ENCODE measurements at regions not wholly inside any gene's neighbourhood (a gene's known extent, or its start where the extent isn't known, plus 50 kb on each side); places are given as distances from the start of the nearest gene placed in this dataset.
A peak's percentile ranks its signal among the peaks of the same experiment; 100 is the strongest.
"Not testable (repeated sequence)": the region's sequence is repeated elsewhere in the genome, so short reads cannot be mapped to it uniquely, and the experiment has no call there.

GRCh38 chr7:150046290-150047194 lies 172.8 kb downstream of the ATP6V0E2 start:
- H3K4me3 ChIP-seq (ENCODE audit: low read depth, low read length): not testable (repeated sequence)

- H3K4me3 ChIP-seq (ENCODE audit: low read depth, low read length): not testable (repeated sequence)
These were observed 173.6 kb downstream of the ATP6V0E2 start for GRCh38 chr7:150047329-150047728.

DNA sequence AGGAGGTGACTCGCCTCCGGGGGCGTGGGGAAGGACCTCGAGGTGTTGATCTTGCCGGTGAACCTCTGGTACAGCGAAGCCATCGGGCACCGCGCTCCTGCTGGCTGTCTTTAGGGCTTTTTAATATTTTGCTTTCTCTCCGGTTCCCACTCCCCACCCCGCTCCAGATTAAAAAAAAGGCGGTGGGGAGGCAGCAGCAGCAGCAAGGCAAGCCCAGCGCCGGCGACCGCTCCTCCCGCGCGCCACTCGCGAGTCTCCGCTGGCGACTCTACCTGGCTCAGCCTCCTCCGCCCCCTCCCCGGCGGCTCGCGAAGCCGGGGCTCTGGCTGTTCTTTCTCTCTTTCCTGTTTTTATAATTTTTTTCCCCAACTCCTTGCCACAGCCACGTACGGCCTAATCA lies 174.0 kb downstream of the ATP6V0E2 start:
- H3K4me3 ChIP-seq (ENCODE audit: low read depth, low read length): peak overlapping the region; percentile 41

DNA sequence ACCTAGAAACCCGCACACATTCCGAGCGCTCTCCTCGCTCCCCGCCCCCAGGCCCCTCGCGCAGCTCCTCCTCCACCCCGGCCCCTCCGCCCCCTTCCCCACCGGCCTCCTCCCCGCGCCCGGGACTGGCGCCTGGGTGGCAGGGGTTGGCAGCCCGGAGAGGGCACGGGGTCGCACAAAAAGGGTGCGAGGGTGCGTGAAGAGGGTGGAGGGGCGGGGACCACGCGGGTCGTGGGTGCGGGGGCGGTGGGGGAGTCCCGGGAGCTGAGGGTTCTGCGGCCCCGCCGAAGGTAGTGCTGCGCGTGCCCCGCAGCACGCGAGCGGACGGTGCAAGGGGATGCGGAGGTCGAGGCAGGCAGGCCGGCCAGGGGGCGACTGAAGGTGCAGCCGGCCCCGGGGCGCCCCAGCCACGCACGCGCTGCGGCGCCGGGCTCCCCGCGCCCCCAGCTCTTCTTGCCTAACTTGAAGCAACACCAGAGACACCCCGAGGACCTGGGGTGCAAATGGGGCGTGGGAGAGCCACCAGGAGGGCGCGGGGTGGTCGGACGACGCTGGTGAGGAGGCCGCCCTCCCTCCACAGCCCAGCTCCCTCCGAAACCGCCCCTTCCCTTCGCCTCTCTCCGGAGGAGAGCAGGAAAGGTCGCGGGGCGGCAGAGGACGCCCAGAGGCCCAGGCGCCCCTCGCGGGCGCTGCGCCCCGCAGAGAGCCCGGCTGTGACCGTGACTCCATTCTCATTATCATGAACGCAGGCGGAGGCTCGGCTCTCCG lies 174.7 kb downstream of the ATP6V0E2 start:
- H3K4me3 ChIP-seq (ENCODE audit: low read depth, low read length): peak overlapping the region; percentile 24

DNA sequence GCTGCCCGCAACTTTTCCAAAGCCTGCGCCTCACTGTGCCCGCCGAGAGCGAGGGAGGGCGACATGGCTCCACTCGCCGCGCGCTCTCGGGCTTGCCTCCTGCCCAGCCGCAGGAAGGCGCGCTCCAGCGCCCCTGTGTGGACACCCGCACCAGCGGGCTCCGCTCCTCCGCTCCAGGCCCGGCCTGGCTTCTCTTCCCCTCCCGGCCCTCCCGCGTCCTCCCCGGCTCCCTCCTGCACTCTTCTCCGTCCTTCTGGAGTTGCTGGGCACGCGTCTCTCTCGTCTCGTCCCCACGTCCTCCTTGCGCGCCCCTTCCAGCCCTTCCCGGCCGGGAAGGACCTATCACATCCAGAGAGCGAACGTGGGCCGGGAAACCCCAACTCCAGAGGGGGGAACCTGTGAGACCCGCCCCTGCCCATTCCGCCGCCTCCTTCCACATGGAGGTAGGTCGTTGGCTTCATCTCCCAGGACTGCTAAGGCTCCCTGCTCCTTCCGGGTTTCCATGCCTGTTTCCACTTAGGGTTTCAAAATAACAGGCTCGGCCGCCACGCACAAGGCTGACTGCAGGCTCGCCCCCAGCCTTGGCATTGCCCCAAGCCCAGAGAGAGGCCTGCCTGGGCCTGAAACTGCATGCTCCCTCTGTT lies 175.4 kb downstream of the ATP6V0E2 start:
- H3K4me3 ChIP-seq (ENCODE audit: low read depth, low read length): peak overlapping the region; percentile 24

DNA sequence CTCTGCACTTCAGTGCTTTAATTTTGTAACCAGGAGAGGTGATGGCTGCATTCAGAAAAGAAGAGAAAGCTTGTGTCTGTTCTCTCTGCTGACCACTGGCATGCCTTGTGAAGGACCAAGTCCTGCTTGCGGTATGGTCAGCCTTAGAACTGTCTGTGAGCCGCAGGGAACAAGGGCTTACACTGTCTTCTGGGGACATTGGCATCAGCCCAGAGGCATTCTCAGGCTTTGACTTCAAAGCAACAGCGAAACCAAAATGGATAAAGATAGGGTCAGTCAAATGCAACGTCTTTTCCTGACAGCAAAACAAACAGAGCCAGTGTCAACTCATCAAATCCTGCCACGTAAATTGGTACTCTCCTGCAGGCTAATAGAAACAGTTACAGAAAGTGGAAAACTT lies 179.6 kb downstream of the ATP6V0E2 start:
- not testable (repeated sequence) for H3K4me3 ChIP-seq (ENCODE audit: low read depth, low read length)

GRCh38 chr7:150054242-150054641 lies 180.5 kb downstream of the ATP6V0E2 start:
- not testable (repeated sequence) for H3K4me3 ChIP-seq (ENCODE audit: low read depth, low read length)

GRCh38 chr7:150060259-150061221 lies 186.8 kb downstream of the ATP6V0E2 start:
- H3K4me3 ChIP-seq (ENCODE audit: low read depth, low read length): not testable (repeated sequence)

DNA sequence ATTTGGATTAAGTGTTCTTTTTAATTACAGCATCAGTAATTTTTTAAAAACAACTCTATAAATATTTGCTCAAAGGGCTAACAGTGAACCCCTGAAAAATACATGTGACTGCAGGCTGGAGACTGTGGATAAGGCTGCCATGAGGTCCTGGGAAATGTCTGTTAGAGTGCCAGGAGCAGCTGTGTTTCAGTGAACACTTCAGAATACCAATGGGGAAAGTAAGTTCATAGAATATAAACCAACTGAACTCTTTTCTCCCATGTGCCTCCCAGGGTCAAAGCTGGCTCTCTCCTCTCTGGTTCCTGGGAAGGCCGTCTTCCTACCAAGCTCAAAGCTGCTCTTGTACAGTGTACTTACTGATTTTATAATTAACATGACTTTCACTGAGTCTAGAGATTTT lies 189.4 kb downstream of the ATP6V0E2 start:
- H3K4me3 ChIP-seq (ENCODE audit: low read depth, low read length): not testable (repeated sequence)

GRCh38 chr7:150069555-150070313 lies 196.0 kb downstream of the ATP6V0E2 start:
- H3K4me3 ChIP-seq (ENCODE audit: low read depth, low read length): not testable (repeated sequence)

- H3K4me3 ChIP-seq (ENCODE audit: low read depth, low read length): not testable (repeated sequence)
These were observed 203.8 kb downstream of the ATP6V0E2 start for GRCh38 chr7:150077543-150077942.

DNA sequence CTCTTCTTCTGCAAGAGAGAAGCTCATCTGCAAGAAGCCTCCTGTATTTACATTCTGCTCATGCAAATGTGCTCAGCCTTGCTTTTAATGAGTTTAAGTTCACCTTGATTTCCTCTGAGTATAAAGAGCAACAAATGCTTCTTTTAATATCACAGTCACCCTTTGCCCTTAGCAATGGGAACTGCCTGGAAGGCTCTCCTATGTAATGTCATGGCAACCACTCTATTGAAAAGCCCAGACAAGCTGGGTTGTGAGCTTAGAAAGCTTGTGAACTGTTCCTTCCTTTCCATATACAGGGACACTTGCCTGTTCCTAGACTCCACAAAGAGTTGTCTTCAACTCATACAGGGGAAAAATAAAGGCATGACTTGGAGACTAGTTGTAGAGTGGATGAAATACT lies 208.1 kb downstream of the ATP6V0E2 start:
- H3K4me3 ChIP-seq (ENCODE audit: low read depth, low read length): not testable (repeated sequence)

DNA sequence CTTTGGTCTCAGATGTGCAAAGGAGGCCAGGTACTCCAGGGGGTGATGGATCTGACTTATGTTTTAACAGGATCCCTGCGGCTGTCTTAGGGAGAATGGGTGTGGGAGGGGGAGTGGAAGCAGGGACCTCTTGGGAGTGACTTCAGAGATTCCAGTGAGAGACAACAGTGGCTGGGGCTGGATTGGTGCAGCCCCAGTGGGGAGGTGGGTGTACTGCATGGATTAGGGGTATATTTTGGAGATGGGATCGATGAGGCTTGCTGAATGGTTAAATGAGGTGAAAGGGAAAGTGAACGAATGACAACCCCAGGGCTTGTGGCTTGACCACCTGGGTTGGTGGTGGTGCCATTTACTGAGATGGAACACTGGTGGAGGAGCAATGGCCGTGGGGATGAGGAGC lies 211.0 kb downstream of the ATP6V0E2 start:
- H3K4me3 ChIP-seq (ENCODE audit: low read depth, low read length): not testable (repeated sequence)

DNA sequence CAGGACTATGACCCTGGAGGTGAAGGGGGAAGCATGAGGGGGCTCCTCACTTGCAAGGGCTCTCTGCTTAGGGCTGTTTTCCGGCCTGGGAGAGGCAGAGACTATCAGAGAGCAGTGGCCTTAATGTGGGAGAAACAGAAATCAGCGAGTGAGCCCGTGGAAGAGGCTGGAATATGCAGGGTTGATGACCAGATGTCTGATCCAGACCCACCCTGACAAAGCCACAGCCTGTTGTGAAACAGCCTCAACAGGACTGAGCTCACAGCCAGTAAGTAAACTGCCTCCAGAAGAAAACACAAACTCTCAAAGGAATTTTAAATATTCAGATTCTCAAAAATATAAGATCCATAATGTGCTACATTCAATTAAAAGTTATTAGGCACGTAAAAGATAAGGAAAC lies 213.7 kb downstream of the ATP6V0E2 start:
- not testable (repeated sequence) for H3K4me3 ChIP-seq (ENCODE audit: low read depth, low read length)

DNA sequence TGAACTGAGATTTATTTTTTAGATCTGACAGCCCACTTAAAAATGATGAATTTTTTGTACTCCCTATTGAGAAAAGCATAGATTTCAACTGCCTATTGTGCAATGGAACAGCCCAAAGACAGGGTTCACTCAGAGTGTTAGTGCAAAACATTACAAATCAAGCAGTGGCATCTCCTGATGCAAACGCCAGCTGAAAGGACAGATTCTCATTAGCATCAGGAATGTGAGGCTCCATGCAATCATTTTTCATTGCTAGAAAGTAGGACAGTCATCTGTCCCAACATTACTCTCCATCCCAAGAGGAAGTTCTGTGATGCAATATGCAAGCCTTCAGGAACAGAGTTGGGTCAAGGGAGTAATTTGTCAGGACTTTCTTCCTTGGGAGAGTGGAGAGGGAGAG lies 215.4 kb downstream of the ATP6V0E2 start:
- not testable (repeated sequence) for H3K4me3 ChIP-seq (ENCODE audit: low read depth, low read length)

DNA sequence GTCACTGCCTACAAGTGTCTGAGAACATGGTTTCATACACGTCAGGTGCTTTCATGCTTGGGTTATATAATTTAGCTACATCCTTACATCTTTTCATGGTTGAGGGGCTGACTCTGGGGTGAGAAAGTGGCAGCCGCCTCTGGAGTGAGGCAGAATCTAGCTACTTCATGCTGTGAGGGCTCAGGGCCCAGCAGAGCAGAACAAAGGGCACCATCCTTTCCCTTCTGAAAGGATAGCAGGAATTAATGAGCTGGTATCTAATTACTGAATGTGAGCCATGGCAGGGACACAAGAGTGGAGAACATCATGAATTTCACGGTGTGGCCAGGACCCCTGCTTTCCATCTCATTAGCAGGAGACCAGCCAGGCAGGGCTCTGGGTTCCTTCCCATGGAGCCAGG lies 217.0 kb downstream of the ATP6V0E2 start:
- not testable (repeated sequence) for H3K4me3 ChIP-seq (ENCODE audit: low read depth, low read length)

DNA sequence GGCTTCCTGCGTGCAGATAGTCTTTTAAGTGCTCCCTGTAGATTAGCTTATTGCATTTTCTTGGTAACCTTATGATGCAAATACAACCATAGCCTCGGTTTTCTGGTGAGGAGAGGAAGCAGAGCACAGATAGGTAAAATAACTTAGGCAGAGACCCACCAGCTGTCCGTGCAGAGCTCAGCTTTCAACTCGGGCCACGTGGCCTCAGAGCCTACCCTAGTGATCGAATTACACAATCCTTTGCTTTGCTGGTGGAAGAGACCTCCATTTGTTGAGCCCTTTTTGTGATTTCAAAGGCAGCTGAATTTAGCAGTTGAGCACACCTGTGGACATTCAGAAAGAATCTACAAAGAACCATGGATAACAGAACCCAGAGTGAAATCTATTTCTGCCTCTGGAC lies 220.1 kb downstream of the ATP6V0E2 start:
- not testable (repeated sequence) for H3K4me3 ChIP-seq (ENCODE audit: low read depth, low read length)

DNA sequence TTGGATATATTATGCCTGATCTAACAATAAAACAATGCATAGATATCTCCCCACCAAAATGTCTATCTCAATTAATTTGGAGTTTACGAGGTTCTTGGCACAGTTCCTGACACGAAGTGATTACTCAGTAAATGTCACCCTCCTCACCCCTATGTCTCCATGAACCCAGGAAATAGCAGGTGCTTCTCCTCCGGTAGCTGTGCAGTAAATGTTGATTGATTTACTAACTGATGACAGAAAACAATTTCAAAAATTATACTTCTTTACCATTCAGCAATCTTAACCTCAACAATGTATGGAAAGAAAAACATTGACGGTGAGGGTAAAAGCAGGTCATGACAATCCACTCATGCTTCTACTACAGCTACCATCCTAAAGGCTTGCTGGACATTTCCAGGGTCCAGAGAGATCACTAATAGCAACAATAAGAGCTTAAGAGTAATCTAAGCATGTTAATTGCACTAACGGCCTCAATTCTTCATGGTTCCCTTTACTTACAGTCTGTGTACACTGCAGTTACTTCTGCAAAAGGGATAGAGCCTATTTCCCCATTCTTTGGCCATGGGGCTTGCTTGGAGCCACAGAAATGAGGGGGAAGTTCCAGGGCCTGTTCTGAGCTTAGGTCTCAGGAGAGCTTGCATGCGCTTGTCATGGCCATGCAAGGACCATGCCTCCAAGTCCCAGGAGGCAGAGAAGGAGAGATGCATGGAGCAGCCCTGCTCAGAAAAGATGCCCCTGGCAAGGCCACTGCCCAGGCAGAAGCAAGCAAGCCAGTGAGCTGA lies 222.6 kb downstream of the ATP6V0E2 start:
- H3K4me3 ChIP-seq (ENCODE audit: low read depth, low read length): not testable (repeated sequence)

DNA sequence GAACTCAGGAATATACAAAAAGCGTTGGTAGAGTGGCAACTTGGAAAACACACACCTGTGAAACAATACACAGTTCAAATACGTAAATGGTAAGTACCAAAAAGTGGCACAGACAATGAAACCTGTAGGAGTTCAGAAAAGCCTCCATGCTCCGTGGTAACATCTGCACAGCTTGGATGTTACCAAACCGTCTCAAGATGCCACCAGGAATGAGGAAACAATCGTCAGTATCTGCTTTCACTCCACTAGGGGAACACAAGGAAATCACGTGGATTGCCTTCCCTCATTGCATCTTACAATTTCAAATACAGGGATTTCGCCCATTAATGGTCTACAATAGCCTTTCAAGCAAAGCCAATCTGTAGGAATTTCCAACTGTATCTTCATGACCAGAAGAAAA lies 224.6 kb upstream of the LRRC61 start:
- not testable (repeated sequence) for H3K4me3 ChIP-seq (ENCODE audit: low read depth, low read length)

All from iPS-11a (cell line).